Stimulated activated CD4-positive, alpha-beta T cell treated with anti-CD3 and anti-CD28 coated beads, Interleukin-15, amount 100 ng/mL, for 24 hours (primary cell): ENCODE measurements at regions not wholly inside any gene's neighbourhood (a gene's known extent, or its start where the extent isn't known, plus 50 kb on each side); places are given as distances from the start of the nearest gene placed in this dataset.

Experiments
- DNase-seq: peaks from one replicate; pipeline ENCODE4 v3.0.0-alpha.2; 2020

DNA sequence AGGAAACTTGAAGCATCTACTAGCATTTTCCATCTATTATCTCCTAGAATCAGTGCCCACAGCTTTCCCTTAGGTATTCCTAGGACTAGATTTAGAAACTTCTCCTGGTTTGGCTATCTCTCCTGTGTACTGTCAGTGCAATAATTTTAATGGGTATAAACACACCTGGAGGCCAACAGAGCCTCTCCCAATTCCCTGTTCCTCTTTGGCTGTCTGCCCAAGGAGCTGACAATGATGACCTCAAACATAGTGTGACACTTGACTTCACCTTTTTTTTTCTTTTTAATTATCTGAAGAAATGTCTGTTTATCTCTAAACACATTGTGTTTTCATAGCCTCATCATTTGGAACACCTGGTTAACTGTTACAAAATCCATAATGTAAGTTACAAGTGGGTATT lies 754.5 kb upstream of the ALCAM start:
- no peak for DNase-seq

- DNase-seq, result no peak
Measured at GRCh38 chr3:104614564-104614963, 752.1 kb upstream of the ALCAM start.

GRCh38 chr3:104628185-104628789 lies 738.4 kb upstream of the ALCAM start:
- DNase-seq, result no peak

DNA sequence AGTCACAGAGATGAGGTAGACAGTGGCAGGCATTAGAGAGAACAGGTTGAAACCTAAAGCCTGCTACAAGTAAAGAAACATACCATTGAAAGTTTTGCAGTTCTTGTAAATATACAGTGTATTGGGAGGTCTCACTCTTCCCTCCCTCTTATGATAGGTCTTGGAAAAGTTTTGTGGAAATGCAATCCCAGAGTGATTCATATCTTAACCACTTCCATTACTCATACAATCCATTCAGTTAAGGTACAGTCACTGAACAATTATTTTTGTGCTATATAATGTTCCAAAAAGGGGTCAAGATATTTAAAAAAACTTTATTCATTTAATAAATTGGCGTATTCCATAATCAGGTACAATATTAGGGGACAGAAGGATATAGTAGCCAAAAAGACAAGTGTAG lies 737.7 kb upstream of the ALCAM start:
- no peak for DNase-seq

- no peak for DNase-seq
Measured at GRCh38 chr3:104631254-104631653, 735.5 kb upstream of the ALCAM start.

- no peak for DNase-seq
Measured at GRCh38 chr3:104632521-104632920, 734.2 kb upstream of the ALCAM start.

DNA sequence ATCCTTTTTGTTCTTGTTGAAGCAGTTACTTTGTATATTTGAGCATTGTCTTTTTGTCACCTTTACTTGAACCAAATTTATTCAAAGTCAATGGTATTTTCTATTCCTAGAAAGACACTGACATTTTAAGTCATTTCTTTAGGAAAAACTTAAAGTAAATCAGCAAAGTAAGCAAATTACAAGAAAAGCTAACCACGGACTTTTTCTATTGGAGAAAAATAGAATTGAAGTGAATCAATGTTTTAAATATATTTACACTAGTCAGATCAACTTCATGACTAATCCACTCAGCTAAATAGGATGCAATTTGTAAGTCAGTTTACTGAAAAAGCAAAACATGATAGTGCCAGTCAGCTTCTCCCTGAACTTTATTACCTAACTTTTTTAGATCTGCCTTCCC lies 733.8 kb upstream of the ALCAM start:
- DNase-seq, result no peak

- no peak for DNase-seq
Measured at GRCh38 chr3:104635872-104636580, 730.7 kb upstream of the ALCAM start.

GRCh38 chr3:104642827-104643226 lies 723.9 kb upstream of the ALCAM start:
- DNase-seq, result no peak

GRCh38 chr3:104646196-104646595 lies 720.5 kb upstream of the ALCAM start:
- DNase-seq, result no peak

DNA sequence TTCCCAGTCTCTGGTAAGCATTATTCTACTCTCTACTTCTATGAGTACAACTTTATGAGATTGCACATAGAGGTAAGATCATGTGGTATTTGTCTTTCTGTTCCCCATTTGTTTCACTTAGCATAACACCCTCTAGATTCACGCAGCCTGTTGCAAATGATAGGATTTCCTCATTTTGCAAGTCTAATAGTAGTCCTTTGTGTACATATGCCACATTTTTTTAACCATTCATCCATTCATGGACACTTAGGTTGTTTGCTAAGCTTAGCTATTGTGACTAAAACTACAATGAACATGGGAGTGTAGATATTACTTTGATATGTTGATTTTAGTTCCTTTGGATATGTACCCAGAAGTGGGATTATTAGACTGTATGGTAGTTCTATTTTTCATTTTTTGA lies 717.9 kb upstream of the ALCAM start:
- DNase-seq, result no peak

GRCh38 chr3:104669083-104669482 lies 697.6 kb upstream of the ALCAM start:
- no peak for DNase-seq

DNA sequence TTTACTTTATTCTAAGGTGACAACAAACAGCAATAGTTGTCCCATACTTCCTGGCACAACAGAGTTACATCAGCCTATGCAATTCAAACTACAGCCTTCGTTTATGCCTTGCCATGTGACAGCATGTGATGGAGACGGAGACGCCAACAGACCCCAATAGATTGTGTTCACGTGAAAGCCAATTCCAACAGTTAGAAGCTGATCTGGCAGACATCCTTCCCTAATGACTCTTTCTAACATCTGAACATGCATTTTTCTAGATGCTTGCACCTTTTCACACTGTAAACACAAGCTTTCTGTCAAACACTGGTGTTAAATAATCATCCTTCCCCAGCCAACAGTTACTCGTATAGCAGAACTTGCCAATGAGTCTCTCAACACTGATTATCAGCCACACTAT lies 694.4 kb upstream of the ALCAM start:
- no peak for DNase-seq

DNA sequence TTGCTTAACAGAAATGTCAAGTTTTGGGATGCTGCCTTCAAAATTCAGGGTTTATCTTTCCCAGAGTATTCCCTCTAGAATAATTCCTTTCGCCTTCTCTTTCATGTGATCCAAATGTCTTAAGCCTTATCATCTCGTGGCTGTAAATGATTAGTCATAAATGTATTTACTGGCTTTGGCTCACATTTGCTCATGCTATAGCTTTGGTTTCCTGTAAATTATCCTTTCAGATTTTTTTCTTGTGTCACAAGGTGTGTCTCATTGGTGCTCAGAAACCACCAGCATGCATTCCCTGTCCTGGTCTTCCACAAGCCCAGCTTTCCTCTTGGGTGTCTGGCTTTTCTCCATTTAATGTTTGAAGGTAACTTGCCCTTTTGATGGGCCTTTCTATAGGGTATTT lies 692.7 kb upstream of the ALCAM start:
- no peak for DNase-seq

GRCh38 chr3:104676241-104676640 lies 690.5 kb upstream of the ALCAM start:
- no peak for DNase-seq

DNA sequence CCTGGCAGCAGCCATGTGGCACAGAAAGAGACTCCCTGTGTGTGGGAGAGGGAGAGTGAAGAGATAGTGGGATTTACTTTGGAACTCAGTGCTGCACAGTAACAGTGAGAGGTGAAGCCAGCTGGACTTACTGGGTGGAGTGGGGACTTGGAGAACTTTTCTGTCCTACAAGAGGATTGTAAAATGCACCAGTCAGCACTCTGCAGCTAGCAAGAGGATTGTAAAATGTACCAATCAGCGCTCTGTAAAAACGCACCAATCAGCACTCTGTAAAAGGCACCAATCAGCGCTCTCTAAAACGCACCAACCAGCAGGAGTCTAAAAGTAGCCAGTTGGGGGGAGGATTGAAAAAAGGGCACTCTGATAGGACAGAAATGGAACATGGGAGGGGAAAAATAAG lies 688.8 kb upstream of the ALCAM start:
- DNase-seq, result no peak

GRCh38 chr3:104685492-104685891 lies 681.2 kb upstream of the ALCAM start:
- no peak for DNase-seq

DNA sequence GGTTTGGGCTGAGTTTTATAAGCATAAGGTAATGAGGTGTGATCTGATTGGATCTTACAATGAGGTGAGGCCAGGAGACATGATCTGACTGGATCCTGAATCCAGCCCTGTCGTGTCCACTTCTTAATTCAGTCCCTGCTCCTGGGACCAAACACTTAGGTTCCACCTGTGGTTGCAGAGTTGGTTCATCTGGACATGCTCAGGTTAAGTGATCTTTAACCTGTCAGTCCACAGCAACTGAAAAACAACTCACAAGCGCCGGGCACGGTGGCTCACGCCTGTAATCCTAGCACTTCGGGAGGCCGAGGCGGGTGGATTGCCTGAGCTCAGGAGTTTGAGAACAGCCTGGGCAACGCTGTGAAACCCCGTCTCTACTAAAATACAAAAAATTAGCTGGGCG lies 679.3 kb upstream of the ALCAM start:
- no peak for DNase-seq

GRCh38 chr3:104696470-104696869 lies 670.2 kb upstream of the ALCAM start:
- no peak for DNase-seq

DNA sequence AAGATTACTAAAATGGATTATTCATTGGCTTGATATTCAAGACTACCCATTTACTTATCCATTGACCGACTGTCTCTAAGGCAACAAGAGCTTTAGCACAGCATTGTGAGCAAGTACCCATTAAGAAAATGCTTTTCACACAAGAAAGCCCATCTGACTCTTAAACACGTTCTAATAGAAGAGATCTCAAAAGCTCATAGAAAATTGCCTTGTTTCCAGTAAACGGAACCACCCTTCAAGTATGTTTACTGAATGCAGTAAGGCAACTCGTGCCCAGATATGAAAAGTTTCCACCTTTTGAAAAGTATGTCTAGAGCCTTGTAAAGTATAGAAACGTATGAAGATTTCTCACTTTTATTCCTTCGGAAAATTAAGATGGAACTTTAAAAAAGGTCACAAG lies 655.3 kb upstream of the ALCAM start:
- DNase-seq, result no peak

DNA sequence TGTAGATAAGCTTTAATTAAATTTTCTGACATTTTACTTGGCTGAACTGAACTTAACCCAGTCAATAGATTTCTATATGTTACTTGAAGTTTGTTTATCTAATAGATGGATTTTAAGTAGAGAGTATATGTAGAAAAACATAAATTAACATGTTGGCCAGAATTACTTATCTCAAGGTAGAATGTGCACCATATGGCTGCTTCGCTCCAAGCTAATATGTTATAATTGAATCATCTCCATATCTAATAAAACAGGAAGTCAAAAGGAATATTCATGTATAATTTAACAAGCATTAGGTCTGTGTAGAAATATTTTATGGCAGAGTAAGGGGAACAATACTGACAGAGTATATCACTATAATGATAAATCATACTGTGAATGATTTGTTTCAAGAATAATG lies 650.7 kb upstream of the ALCAM start:
- DNase-seq, result no peak

- DNase-seq, result no peak
Measured at GRCh38 chr3:104717828-104718196, 648.9 kb upstream of the ALCAM start.

GRCh38 chr3:104723000-104723399 lies 643.7 kb upstream of the ALCAM start:
- no peak for DNase-seq

DNA sequence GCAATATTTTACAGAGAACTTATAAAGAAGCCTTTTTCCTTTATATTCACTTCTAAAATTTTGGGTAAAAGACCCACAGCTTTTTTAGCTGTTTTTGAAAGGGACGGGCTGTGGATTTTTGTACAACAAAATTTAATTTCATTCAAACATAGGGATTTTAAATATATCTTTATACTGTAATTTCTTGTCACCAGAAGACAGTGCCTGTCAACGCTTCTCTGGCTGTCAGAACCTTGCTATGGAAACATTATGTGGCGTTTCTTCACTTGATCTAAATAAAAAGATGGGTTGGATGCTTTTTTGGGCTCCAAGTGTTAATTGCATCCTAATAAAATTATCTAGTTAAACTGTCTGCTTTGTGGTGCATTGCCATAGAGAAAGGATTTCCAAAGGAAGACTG lies 635.6 kb upstream of the ALCAM start:
- no peak for DNase-seq

GRCh38 chr3:104734627-104735026 lies 632.1 kb upstream of the ALCAM start:
- no peak for DNase-seq
